CD4-positive, alpha-beta T cell (primary cell): ENCODE measurements at regions not wholly inside any gene's neighbourhood (a gene's known extent, or its start where the extent isn't known, plus 50 kb on each side); places are given as distances from the start of the nearest gene placed in this dataset.
"Not testable (repeated sequence)": the region's sequence is repeated elsewhere in the genome, so short reads cannot be mapped to it uniquely, and the experiment has no call there.

Experiments used
- ATAC-seq: fragments of 200-7000 bp; cut with Tn5 transposase; one replicate; pipeline ENCODE4 v1.10.0; 2022; ENCODE audit warnings: mild to moderate bottlenecking; ENCODE audit not compliant: poor library complexity
- CTCF ChIA-PET: fragments of 350-600 bp; sonication (Branson Sonifier 250); formaldehyde crosslinking; loops from one replicate; lab custom pipeline; 2021; ENCODE audit warnings: antibody characterized with exemption, inconsistent platforms; lab: Charles Lee
- POLR2A ChIA-PET: fragments of 350-600 bp; sonication (Branson Sonifier 250); formaldehyde crosslinking; loops from one replicate; lab custom pipeline; 2021; ENCODE audit warnings: antibody characterized with exemption, inconsistent platforms; lab: Charles Lee
- DNase-seq, 14 experiments: peaks; one replicate each; pipeline ENCODE4 v3.0.0-alpha.2; 2013 to 2020; ENCODE audit warnings: mixed read lengths in 2 of 14
- H3K27ac ChIP-seq, 2 donors: one replicate each; pipeline versions ENCODE4 v1.5.1 to v1.7.0; 2013; ENCODE audit warnings: low read length in 2 of 2, low read depth in 1 of 2, mild to moderate bottlenecking in 1 of 2
- H3K27me3 ChIP-seq, 2 experiments: 1 replicate in 1 of 2; 2 replicates in 1 of 2; pipeline versions ENCODE4 v1.6.1 to v1.7.0; 2013; ENCODE audit warnings: low read length in 2 of 2, control low read depth in 1 of 2, mild to moderate bottlenecking in 1 of 2, moderate library complexity in 1 of 2; ENCODE audit not compliant: insufficient read depth in 2 of 2, control insufficient read depth in 1 of 2
- H3K36me3 ChIP-seq: one replicate; pipeline ENCODE4 v1.6.1; 2013; ENCODE audit warnings: low read length, control low read depth; ENCODE audit not compliant: insufficient read depth
- H3K4me1 ChIP-seq: one replicate; pipeline ENCODE4 v1.6.1; 2013; ENCODE audit warnings: low read length, control low read depth; ENCODE audit not compliant: insufficient read depth
- H3K4me3 ChIP-seq: one replicate; pipeline ENCODE4 v1.5.1; 2013; ENCODE audit warnings: mild to moderate bottlenecking, low read length, moderate library complexity
- H3K9me3 ChIP-seq, 2 experiments: 1 replicate in 1 of 2; 2 replicates in 1 of 2; pipeline versions ENCODE4 v1.6.1 to v1.7.0; 2013; ENCODE audit warnings: low read length in 2 of 2, mild to moderate bottlenecking in 2 of 2, control low read depth in 1 of 2, moderate library complexity in 1 of 2; ENCODE audit not compliant: control insufficient read depth in 1 of 2, insufficient read depth in 1 of 2
- H3K27ac Mint-ChIP-seq: one replicate; pipeline ENCODE4 v1.8.0; 2020; ENCODE audit warnings: mixed read lengths
- H3K27me3 Mint-ChIP-seq: one replicate; pipeline ENCODE4 v1.8.0; 2021; ENCODE audit warnings: mixed read lengths
- H3K36me3 Mint-ChIP-seq: one replicate; pipeline ENCODE4 v1.8.0; 2021; ENCODE audit warnings: low read depth, mixed read lengths
- H3K4me1 Mint-ChIP-seq: one replicate; pipeline ENCODE4 v1.8.0; 2021; ENCODE audit warnings: low read depth, mixed read lengths
- H3K4me3 Mint-ChIP-seq: one replicate; pipeline ENCODE4 v1.8.0; 2020; ENCODE audit warnings: mild to moderate bottlenecking, mixed read lengths
- H3K9me3 Mint-ChIP-seq: one replicate; pipeline ENCODE4 v1.8.0; 2020; ENCODE audit warnings: mixed read lengths
- CTCF ChIP-seq: fragments of 200-600 bp; IDR thresholded peaks from one replicate; pipeline ENCODE4 v1.8.0; 2022; ENCODE audit warnings: antibody characterized with exemption, mild to moderate bottlenecking
- intact Hi-C, 2 experiments: fragments of 100-400 bp; cut with DNase I in 1 of 2; cut with micrococcal nuclease in 1 of 2; formaldehyde crosslinking; loops; one replicate each; pipeline versions ENCODE4 v1.15.1 to v1.9.0; 2023 to 2025; cut with DNase I, micrococcal nuclease

- no peak for ATAC-seq
- Mint-ChIP-seq H3K36me3 (no peaks in the 10 kb centered on the region), H3K27me3 (peaks cover 9% of the 10 kb centered on the region), H3K9me3 (peaks cover 2% of the 10 kb centered on the region), H3K27ac (no peak overlapping the region), H3K4me3 (no peak overlapping the region), H3K4me1 (no peaks in the 10 kb centered on the region)
- Histone ChIP-seq H3K9me3 (no peaks in the 10 kb centered on the region), H3K4me3 (no peak overlapping the region), H3K36me3 (no peaks in the 10 kb centered on the region), H3K4me1 (no peaks in the 10 kb centered on the region), H3K27ac (no peak overlapping the region), H3K27me3 (no peaks in the 10 kb centered on the region)
- DNase-seq, result no peak
- intact Hi-C loops, result loop anchor here in 1 of 2 experiments (10.0 kb wide), 1 partner anchor 53 kb away; no protein-coding TSS in a partner anchor
- POLR2A ChIA-PET, result no interaction called here
- CTCF ChIA-PET, result no interaction called here
- TF ChIP-seq CTCF, result no peak
These were observed 112.2 kb upstream of the SULF2 start for GRCh38 chr20:47897461-47897860.

- H3K9me3 Mint-ChIP-seq, DNase-seq, H3K27ac Mint-ChIP-seq, H3K4me3 ChIP-seq, H3K27ac ChIP-seq, H3K4me1 ChIP-seq, CTCF ChIA-PET, H3K27me3 Mint-ChIP-seq, ATAC-seq, POLR2A ChIA-PET, H3K9me3 ChIP-seq, H3K27me3 ChIP-seq, H3K4me3 Mint-ChIP-seq, H3K36me3 Mint-ChIP-seq, H3K4me1 Mint-ChIP-seq, H3K36me3 ChIP-seq: not testable (repeated sequence)
- intact Hi-C loops, result loop anchor here in 1 of 2 experiments (10.0 kb wide), 1 partner anchor 48 kb away; no protein-coding TSS in a partner anchor
These were observed 107.4 kb upstream of the SULF2 start for GRCh38 chr20:47892681-47893080.

- H3K27ac Mint-ChIP-seq, H3K4me1 ChIP-seq, H3K27me3 ChIP-seq, H3K4me1 Mint-ChIP-seq, POLR2A ChIA-PET, H3K36me3 Mint-ChIP-seq, H3K36me3 ChIP-seq, CTCF ChIA-PET, H3K4me3 Mint-ChIP-seq, H3K4me3 ChIP-seq, H3K27me3 Mint-ChIP-seq, H3K9me3 Mint-ChIP-seq, DNase-seq, ATAC-seq, H3K9me3 ChIP-seq, H3K27ac ChIP-seq: not testable (repeated sequence)
- intact Hi-C loops, result loop anchor here in 1 of 2 experiments (10.0 kb wide), 1 partner anchor 46 kb away; no protein-coding TSS in a partner anchor
These were observed 105.4 kb upstream of the SULF2 start for GRCh38 chr20:47890708-47891107.

GRCh38 chr20:47889751-47890150, 104.5 kb upstream of the SULF2 start:
- H3K4me1 ChIP-seq, H3K4me3 Mint-ChIP-seq, H3K4me1 Mint-ChIP-seq, H3K36me3 ChIP-seq, H3K4me3 ChIP-seq, POLR2A ChIA-PET, ATAC-seq, DNase-seq, H3K36me3 Mint-ChIP-seq, H3K9me3 ChIP-seq, CTCF ChIA-PET, H3K27ac Mint-ChIP-seq, H3K9me3 Mint-ChIP-seq, H3K27me3 ChIP-seq, H3K27me3 Mint-ChIP-seq, H3K27ac ChIP-seq: not testable (repeated sequence)
- intact Hi-C loops, result loop anchor here in 1 of 2 experiments (10.0 kb wide), 1 partner anchor 45 kb away; no protein-coding TSS in a partner anchor
